Hepatocyte (in vitro differentiated cells): ENCODE measurements at regions not wholly inside any gene's neighbourhood (a gene's known extent, or its start where the extent isn't known, plus 50 kb on each side); places are given as distances from the start of the nearest gene placed in this dataset.
"Not testable (repeated sequence)": the region's sequence is repeated elsewhere in the genome, so short reads cannot be mapped to it uniquely, and the experiment has no call there.

Source experiments
- DNase-seq: peaks from one replicate; pipeline ENCODE4 v3.0.0-alpha.2; 2016; ENCODE audit warnings: low spot score
- H2AFZ ChIP-seq: fragments of 200-600 bp; sonication (generic); 2 replicates; pipeline ENCODE4 v1.6.0; 2016; ENCODE audit warnings: antibody characterized with exemption, mild to moderate bottlenecking
- H3K27ac ChIP-seq: fragments of 200-600 bp; sonication (generic); 2 replicates; pipeline ENCODE4 v1.5.1; 2016; ENCODE audit warnings: mild to moderate bottlenecking
- H3K27me3 ChIP-seq: fragments of 200-600 bp; sonication (generic); 2 replicates; pipeline ENCODE4 v1.6.1; 2016
- H3K36me3 ChIP-seq: fragments of 200-600 bp; sonication (generic); replicated peaks from 2 replicates; pipeline ENCODE4 v1.5.1; 2016; ENCODE audit warnings: low read depth; ENCODE audit not compliant: insufficient read depth
- H3K4me1 ChIP-seq: fragments of 200-600 bp; sonication (generic); 2 replicates; pipeline ENCODE4 v1.5.1; 2016; ENCODE audit warnings: mild to moderate bottlenecking, moderate library complexity; ENCODE audit not compliant: insufficient read depth
- H3K4me2 ChIP-seq: fragments of 200-600 bp; sonication (generic); 2 replicates; pipeline ENCODE4 v1.6.0; 2016
- H3K4me3 ChIP-seq: fragments of 200-600 bp; sonication (generic); 2 replicates; pipeline ENCODE4 v1.5.1; 2016; ENCODE audit warnings: mild to moderate bottlenecking
- H3K79me2 ChIP-seq: fragments of 200-600 bp; sonication (generic); 2 replicates; pipeline ENCODE4 v1.6.0; 2017; ENCODE audit warnings: mild to moderate bottlenecking
- H3K9me2 ChIP-seq: fragments of 200-600 bp; sonication (generic); replicated peaks from 2 replicates; pipeline ENCODE4 v1.6.0; 2017; ENCODE audit warnings: mild to moderate bottlenecking; ENCODE audit not compliant: insufficient read depth
- H3K9me3 ChIP-seq: fragments of 200-600 bp; sonication (generic); 2 replicates; pipeline ENCODE4 v1.5.1; 2016; ENCODE audit warnings: low read depth, mild to moderate bottlenecking
- H4K20me1 ChIP-seq: fragments of 200-600 bp; sonication (generic); 2 replicates; pipeline ENCODE4 v1.6.0; 2016; ENCODE audit warnings: mild to moderate bottlenecking; ENCODE audit not compliant: insufficient read depth, poor library complexity, severe bottlenecking
- EZH2 ChIP-seq: fragments of 200-600 bp; sonication (generic); IDR thresholded peaks from 2 replicates; pipeline ENCODE4 v1.6.1; 2016; ENCODE audit warnings: antibody characterized with exemption, mild to moderate bottlenecking, borderline replicate concordance
- EZH2phosphoT487 ChIP-seq: fragments of 200-600 bp; sonication (generic); IDR thresholded peaks from one replicate; pipeline ENCODE4 v1.6.1; 2018; ENCODE audit warnings: antibody characterized with exemption, mild to moderate bottlenecking, low read depth, moderate library complexity; ENCODE audit not compliant: unreplicated experiment, severe bottlenecking
- WGBS: methylation state at CpG from one replicate; pipeline ENCODE4 v1.1.6; 2016; ENCODE audit warnings: low lambda C conversion rate; ENCODE audit errors: missing lambda C conversion rate; 5-methylcytosine and 5-hydroxymethylcytosine counted together
- TF ChIP-seq, protein P1 (sequence below): fragments of 200-600 bp; sonication (generic); IDR thresholded peaks from 2 replicates; pipeline ENCODE4 v1.5.1; 2016; ENCODE audit warnings: antibody characterized with exemption, mild to moderate bottlenecking; ENCODE audit not compliant: poor library complexity

DNA sequence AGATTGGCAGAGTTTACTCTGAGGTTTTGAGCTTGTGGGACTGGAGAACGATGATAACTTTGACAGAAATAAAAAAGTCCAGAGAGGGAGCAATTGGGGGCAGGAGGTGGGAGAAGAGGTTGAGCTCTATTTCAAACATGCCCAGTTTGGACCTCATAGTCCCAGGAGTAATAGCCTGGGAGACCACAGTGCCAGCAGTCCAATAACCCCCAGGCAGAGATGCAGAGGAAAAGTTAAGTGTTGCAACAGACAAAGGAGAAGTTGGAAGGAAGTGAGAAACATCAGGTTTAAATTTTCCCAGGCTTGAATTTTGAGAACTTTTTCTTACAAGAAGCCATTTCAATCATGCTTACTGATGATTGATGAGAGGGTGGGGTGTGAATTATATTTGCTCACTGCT, 117.0 kb upstream of the GHR start:
- TF ChIP-seq, protein P1, sequence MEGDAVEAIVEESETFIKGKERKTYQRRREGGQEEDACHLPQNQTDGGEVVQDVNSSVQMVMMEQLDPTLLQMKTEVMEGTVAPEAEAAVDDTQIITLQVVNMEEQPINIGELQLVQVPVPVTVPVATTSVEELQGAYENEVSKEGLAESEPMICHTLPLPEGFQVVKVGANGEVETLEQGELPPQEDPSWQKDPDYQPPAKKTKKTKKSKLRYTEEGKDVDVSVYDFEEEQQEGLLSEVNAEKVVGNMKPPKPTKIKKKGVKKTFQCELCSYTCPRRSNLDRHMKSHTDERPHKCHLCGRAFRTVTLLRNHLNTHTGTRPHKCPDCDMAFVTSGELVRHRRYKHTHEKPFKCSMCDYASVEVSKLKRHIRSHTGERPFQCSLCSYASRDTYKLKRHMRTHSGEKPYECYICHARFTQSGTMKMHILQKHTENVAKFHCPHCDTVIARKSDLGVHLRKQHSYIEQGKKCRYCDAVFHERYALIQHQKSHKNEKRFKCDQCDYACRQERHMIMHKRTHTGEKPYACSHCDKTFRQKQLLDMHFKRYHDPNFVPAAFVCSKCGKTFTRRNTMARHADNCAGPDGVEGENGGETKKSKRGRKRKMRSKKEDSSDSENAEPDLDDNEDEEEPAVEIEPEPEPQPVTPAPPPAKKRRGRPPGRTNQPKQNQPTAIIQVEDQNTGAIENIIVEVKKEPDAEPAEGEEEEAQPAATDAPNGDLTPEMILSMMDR = no peak
- TF ChIP-seq EZH2 = no peak
- no peak for TF ChIP-seq EZH2phosphoT487
- H3K79me2 ChIP-seq = no peaks in the 10 kb centered on the region

DNA sequence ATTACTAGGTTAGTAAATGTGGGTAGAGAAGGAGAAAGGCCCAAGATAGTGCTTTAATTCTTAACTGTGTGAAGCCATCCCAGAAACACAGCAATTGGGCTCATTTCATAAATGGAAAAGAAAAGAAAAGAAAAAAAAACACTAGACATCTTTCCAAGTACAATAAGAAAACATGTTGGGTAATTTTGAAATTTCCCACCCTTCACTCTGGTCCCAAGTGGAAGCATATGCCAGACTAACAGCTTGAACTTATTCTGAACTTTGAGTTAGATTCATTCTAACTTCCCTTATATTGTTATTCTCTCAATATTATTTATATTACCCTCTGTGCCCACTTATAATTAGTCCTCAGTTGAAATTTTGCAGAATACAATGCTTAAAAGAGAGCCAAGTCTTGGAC, 113.4 kb upstream of the GHR start:
- TF ChIP-seq EZH2phosphoT487 = no peak
- TF ChIP-seq, protein P1 = no peak
- no peak for TF ChIP-seq EZH2
- H3K9me3 ChIP-seq = no peaks in the 10 kb centered on the region
- H3K79me2 ChIP-seq = no peaks in the 10 kb centered on the region
- no peaks in the 10 kb centered on the region for H3K4me1 ChIP-seq
- H3K9me2 ChIP-seq = no peaks in the 10 kb centered on the region
- no peak overlapping the region for H2AFZ ChIP-seq
- H3K4me3 ChIP-seq = no peak overlapping the region
- no peaks in the 10 kb centered on the region for H4K20me1 ChIP-seq
- no peak overlapping the region for H3K4me2 ChIP-seq
- DNase-seq = no peak
- no peaks in the 10 kb centered on the region for H3K36me3 ChIP-seq
- H3K27me3 ChIP-seq = no peaks in the 10 kb centered on the region
- H3K27ac ChIP-seq = no peak overlapping the region

More for the DNA sequence above, 117.0 kb upstream of the GHR start:
- H3K4me2 ChIP-seq = no peak overlapping the region
- H3K9me3 ChIP-seq = no peaks in the 10 kb centered on the region
- 81% methylated on average over 1 of the region's 1 CpG for WGBS
- H3K27me3 ChIP-seq = no peaks in the 10 kb centered on the region
- H3K4me3 ChIP-seq = no peak overlapping the region
- no peaks in the 10 kb centered on the region for H3K9me2 ChIP-seq
- no peaks in the 10 kb centered on the region for H3K36me3 ChIP-seq
- no peak for DNase-seq
- no peak overlapping the region for H3K27ac ChIP-seq
- no peak overlapping the region for H2AFZ ChIP-seq
- H3K4me1 ChIP-seq = no peaks in the 10 kb centered on the region
- H4K20me1 ChIP-seq = no peaks in the 10 kb centered on the region

DNA sequence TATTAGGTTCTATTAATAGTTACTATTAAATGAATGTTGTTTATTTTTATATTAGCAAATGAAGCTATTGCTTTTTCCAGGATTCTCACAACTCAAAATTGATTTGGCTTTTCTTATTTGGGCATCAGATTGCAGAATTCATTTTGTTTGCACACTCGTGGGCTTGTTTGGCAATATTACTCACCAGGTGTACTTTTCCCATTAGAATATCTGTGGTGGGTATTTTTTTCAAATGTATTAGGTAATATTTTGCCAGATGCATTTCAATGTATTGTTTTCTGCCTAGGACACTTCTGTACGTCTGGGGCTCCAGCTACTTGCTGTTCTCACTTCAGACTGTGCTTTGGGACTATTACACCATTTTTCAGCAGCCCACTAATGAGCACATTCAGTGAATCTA, 108.0 kb upstream of the GHR start:
- H3K9me3 ChIP-seq = peaks cover 8% of the 10 kb centered on the region
- H2AFZ ChIP-seq = no peak overlapping the region
- H3K4me2 ChIP-seq = no peak overlapping the region
- no peaks in the 10 kb centered on the region for H3K9me2 ChIP-seq
- H4K20me1 ChIP-seq = no peaks in the 10 kb centered on the region
- H3K4me1 ChIP-seq = no peaks in the 10 kb centered on the region
- H3K4me3 ChIP-seq = no peak overlapping the region
- TF ChIP-seq EZH2phosphoT487 = no peak
- TF ChIP-seq, protein P1 = no peak
- TF ChIP-seq EZH2 = no peak
- no peaks in the 10 kb centered on the region for H3K36me3 ChIP-seq
- H3K27ac ChIP-seq = no peak overlapping the region
- WGBS = 56% methylated on average over 2 of the region's 2 CpGs
- H3K27me3 ChIP-seq = no peaks in the 10 kb centered on the region
- no peak for DNase-seq
- H3K79me2 ChIP-seq = no peaks in the 10 kb centered on the region

DNA sequence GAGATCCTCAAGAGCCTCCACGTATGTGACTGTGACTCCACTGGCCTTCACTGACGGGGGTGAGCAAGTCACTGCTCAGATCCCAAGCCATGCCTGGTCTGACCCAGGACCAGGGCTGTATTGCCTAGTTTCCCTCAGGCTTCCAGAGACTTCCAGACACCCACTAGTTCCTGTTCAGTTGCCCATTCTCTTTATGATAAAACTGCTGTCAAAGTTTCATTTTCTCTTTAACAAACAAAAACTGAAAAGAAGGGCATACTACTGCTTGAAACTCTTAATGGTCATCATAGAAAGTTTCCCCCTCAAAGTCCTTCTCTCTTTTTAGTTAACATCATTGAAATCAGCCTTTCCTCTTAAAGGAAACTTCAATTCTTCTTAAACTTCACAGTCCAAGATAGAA, 105.7 kb upstream of the GHR start:
- 87% methylated on average over 2 of the region's 2 CpGs for WGBS
- Histone ChIP-seq H3K4me1 (no peaks in the 10 kb centered on the region), H3K4me2 (no peak overlapping the region), H3K4me3 (no peak overlapping the region), H3K9me2 (no peaks in the 10 kb centered on the region), H4K20me1 (no peaks in the 10 kb centered on the region), H3K36me3 (no peaks in the 10 kb centered on the region), H3K27ac (no peak overlapping the region), H3K9me3 (peaks cover 11% of the 10 kb centered on the region), H3K79me2 (no peaks in the 10 kb centered on the region), H2AFZ (no peak overlapping the region), H3K27me3 (no peaks in the 10 kb centered on the region)
- TF ChIP-seq, protein P1 = no peak
- TF ChIP-seq EZH2 (no peak), EZH2phosphoT487 (no peak)
- no peak for DNase-seq

DNA sequence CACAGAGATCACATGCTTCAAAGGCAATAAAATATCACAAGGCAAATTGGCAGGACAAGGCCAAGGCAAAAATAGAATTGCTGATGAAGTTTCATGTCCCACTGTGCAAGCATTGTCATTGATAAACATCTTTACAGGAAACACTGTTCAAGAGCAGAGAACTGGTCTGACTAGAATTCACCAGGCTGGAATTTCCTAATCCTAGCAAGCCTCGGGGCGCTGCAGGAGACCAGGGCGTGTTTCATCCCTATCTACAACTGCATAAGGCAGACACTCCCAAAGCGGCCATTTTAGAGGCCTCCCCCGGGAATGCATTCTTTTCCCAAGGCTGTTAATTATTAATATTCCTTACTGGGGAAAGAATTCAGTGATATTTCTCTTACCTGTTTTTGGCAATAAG, 103.7 kb upstream of the GHR start:
- H3K79me2 ChIP-seq, DNase-seq, H3K36me3 ChIP-seq: not testable (repeated sequence)

More for the DNA sequence above, 103.7 kb upstream of the GHR start:
- not testable (repeated sequence) for H2AFZ ChIP-seq, H3K4me2 ChIP-seq, H4K20me1 ChIP-seq, H3K4me3 ChIP-seq, H3K9me2 ChIP-seq, H3K27ac ChIP-seq, H3K4me1 ChIP-seq, H3K27me3 ChIP-seq
- WGBS = 90% methylated on average over 5 of the region's 5 CpGs
- peaks cover 11% of the 10 kb centered on the region for H3K9me3 ChIP-seq
